D721Med (cell line): ENCODE measurements at regions not wholly inside any gene's neighbourhood (a gene's known extent, or its start where the extent isn't known, plus 50 kb on each side); places are given as distances from the start of the nearest gene placed in this dataset.

ENCODE experiments used
- DNase-seq: peaks from one replicate; pipeline ENCODE4 v3.0.0; 2011; ENCODE audit warnings: low spot score; ENCODE audit not compliant: insufficient read length
- FAIRE-seq: peaks from 2 replicates; lab custom pipeline; 2011; peaks lifted over from hg19 to GRCh38; lab: Jason Lieb, UNC
- TF ChIP-seq, protein P1 (sequence below): IDR thresholded peaks from 2 replicates; pipeline ENCODE4 v1.5.1; 2012; ENCODE audit warnings: mild to moderate bottlenecking, control low read depth; ENCODE audit not compliant: insufficient read depth; ENCODE audit errors: missing control alignments

DNA sequence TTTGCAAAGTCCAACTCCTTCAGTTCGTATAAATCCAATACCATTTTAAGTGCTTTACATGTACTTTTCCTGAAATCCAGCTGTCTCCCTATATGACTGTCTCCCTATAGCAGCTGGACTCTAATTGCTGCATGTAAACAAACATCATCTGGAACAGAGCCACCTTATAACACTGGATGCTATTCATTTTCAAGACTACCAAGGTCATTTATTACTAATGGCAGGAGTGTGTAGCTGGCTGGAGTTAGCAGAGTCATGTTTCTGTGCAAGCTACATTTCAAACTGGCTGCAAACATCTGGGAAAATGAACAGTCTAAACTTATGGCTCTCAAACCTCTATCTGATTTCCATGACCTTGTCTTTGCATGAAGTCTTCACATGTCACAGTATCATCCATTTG, 575.2 kb downstream of the PIK3C3 start:
- FAIRE-seq (peak; percentile 78), DNase-seq (no peak)

GRCh38 chr18:42532119-42532518, 577.1 kb downstream of the PIK3C3 start:
- no peak for FAIRE-seq

More for the DNA sequence above, 575.2 kb downstream of the PIK3C3 start:
- TF ChIP-seq, protein P1, sequence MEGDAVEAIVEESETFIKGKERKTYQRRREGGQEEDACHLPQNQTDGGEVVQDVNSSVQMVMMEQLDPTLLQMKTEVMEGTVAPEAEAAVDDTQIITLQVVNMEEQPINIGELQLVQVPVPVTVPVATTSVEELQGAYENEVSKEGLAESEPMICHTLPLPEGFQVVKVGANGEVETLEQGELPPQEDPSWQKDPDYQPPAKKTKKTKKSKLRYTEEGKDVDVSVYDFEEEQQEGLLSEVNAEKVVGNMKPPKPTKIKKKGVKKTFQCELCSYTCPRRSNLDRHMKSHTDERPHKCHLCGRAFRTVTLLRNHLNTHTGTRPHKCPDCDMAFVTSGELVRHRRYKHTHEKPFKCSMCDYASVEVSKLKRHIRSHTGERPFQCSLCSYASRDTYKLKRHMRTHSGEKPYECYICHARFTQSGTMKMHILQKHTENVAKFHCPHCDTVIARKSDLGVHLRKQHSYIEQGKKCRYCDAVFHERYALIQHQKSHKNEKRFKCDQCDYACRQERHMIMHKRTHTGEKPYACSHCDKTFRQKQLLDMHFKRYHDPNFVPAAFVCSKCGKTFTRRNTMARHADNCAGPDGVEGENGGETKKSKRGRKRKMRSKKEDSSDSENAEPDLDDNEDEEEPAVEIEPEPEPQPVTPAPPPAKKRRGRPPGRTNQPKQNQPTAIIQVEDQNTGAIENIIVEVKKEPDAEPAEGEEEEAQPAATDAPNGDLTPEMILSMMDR, result no peak

GRCh38 chr18:42533009-42533575, 578.1 kb downstream of the PIK3C3 start:
- TF ChIP-seq, protein P1, result no peak
- no peak for DNase-seq
- FAIRE-seq, result no peak

More at GRCh38 chr18:42532119-42532518, 577.1 kb downstream of the PIK3C3 start:
- TF ChIP-seq, protein P1, result no peak
- DNase-seq, result no peak

DNA sequence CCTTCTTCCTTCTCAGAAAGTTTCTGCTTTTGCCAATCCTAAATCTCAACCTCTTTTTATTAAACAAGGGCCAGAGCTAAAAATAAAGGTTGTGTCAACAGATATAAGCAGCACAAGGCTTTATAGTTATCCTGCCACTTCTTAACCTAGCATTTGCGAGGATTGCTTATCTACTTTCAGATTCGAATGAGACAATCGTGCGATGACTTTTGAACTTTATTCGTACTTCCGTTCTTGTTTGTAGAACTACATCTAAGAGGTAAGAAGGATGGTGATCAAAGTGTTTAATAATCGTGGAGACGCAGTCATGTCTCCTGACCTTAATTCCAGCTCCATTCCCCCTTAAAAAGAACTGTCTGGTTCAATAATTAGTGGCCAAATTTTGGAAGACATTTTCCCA, 578.6 kb downstream of the PIK3C3 start:
- FAIRE-seq (no peak), DNase-seq (no peak)
- TF ChIP-seq, protein P1, result no peak

GRCh38 chr18:42534313-42534712, 579.3 kb downstream of the PIK3C3 start:
- TF ChIP-seq, protein P1, result no peak
- DNase-seq (no peak), FAIRE-seq (no peak)

DNA sequence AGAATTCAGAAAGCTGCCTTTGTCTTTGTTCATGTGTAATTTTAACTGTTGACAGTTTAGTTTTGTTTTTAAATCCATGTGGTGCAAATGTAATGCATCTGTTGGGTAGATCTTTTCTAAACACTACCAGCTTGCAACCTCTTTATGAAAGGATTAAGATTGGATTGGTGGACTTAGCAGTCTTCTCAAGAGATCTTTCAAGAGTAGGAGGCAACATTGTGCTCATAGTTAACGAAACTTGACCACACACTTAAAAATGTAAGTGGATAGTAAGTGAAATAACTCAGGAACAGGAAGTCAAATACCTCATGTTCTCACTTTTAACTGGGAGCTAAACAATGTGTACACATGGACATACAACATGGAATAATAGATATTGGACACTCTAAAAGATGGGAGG, 579.0 kb downstream of the RIT2 start:
- TF ChIP-seq, protein P1, result no peak
- DNase-seq, result no peak
- FAIRE-seq, result peak; percentile 93

- FAIRE-seq (peak; percentile 84), DNase-seq (no peak)
- TF ChIP-seq, protein P1, result no peak
These were observed 578.2 kb downstream of the RIT2 start for GRCh38 chr18:42537291-42537690.
